Esophagus muscularis mucosa (tissue), 4 donors: ENCODE measurements at regions not wholly inside any gene's neighbourhood (a gene's known extent, or its start where the extent isn't known, plus 50 kb on each side); places are given as distances from the start of the nearest gene placed in this dataset.

Experiments used
- CTCF ChIP-seq, 3 experiments: fragments of 200-600 bp in 2 of 3; fragments of 450-650 bp in 1 of 3; sonication (generic) in 2 of 3; IDR thresholded peaks; one replicate each; pipeline ENCODE4 v1.5.1; 2017 to 2019; ENCODE audit warnings: antibody characterized with exemption in 3 of 3, mild to moderate bottlenecking in 2 of 3, moderate library complexity in 1 of 3
- EP300 ChIP-seq: sonication (generic); formaldehyde crosslinking; IDR thresholded peaks from one replicate; pipeline ENCODE4 v1.6.1; 2017; ENCODE audit warnings: antibody characterized with exemption
- POLR2A ChIP-seq: fragments of 450-650 bp; IDR thresholded peaks from one replicate; pipeline ENCODE4 v1.6.1; 2017; ENCODE audit warnings: antibody characterized with exemption, moderate library complexity, mild to moderate bottlenecking, low read depth
- POLR2AphosphoS5 ChIP-seq, 2 donors: sonication (generic); formaldehyde crosslinking; IDR thresholded peaks; one replicate each; pipeline ENCODE4 v1.6.1; 2017; ENCODE audit warnings: antibody characterized with exemption in 2 of 2

DNA sequence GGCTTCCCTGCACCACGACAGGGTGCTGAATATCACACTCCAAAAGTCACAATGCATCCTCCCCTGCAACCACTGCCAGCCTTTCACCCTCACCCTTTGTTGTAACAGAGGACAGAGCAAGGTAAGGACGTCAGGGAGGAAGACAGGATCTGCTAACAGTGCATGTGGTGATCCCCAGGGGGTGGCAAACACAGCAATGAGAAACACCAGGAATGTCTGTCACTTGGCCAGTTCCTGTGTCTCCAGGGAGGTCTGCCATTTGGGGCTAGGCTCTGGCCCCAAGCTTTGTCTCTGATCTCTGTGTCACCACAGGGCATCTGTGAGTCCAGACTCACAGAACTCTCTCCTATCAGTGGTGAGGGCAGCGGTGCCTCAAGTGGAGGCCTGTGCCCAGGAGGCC is 54.3 kb upstream of the SLC24A5 start:
- no peak for TF ChIP-seq CTCF (IDR thresholded peaks at IDR 0.05)
- no peak for TF ChIP-seq POLR2A
- TF ChIP-seq POLR2AphosphoS5 (IDR thresholded peaks at IDR 0.05): no peak
- TF ChIP-seq EP300: no peak
